IMR-90 (cell line): ENCODE measurements at regions not wholly inside any gene's neighbourhood (a gene's known extent, or its start where the extent isn't known, plus 50 kb on each side); places are given as distances from the start of the nearest gene placed in this dataset.

Experiments
- ATAC-seq: fragments of 200-7000 bp; cut with Tn5 transposase; 2 replicates; pipeline ENCODE4 v1.9.1; 2020; ENCODE audit warnings: low read depth, mild to moderate bottlenecking, moderate library complexity
- BruUV-seq: library from RNA; stranded (reverse); fragments of 400-500 nt; replicated peaks from 2 replicates; lab custom pipeline; 2021; lab: Mats Ljungman, UMichigan
- CTCF ChIA-PET: fragments of 300-600 bp; formaldehyde crosslinking; extraction: SDS; loops from one replicate; lab custom pipeline; 2021; ENCODE audit warnings: antibody characterized with exemption; lab: Yijun Ruan, JAX
- POLR2A ChIA-PET: fragments of 300-600 bp; sonication (Branson Sonifier 250); formaldehyde crosslinking; loops from one replicate; lab custom pipeline; 2022; ENCODE audit warnings: antibody characterized with exemption; ENCODE audit not compliant: unreplicated experiment; lab: Charles Lee
- DNase-seq: peaks from one replicate; pipeline ENCODE4 v3.0.0; 2013
- H2AFZ ChIP-seq: replicated peaks from 2 replicates; pipeline ENCODE3; 2013; ENCODE audit warnings: low read length, mild to moderate bottlenecking; ENCODE audit not compliant: poor library complexity
- H2AK5ac ChIP-seq: 2 replicates; pipeline ENCODE4 v1.6.1; 2013; ENCODE audit warnings: low read depth, low read length, inconsistent platforms
- H2AK9ac ChIP-seq: replicated peaks from 2 replicates; pipeline ENCODE3; 2013; ENCODE audit warnings: mild to moderate bottlenecking, low read depth, low read length, moderate library complexity; ENCODE audit not compliant: poor library complexity
- H2BK120ac ChIP-seq: 2 replicates; pipeline ENCODE4 v1.6.1; 2013; ENCODE audit warnings: low read depth, low read length, inconsistent platforms
- H2BK15ac ChIP-seq: 3 replicates; pipeline ENCODE4 v1.6.1; 2013; ENCODE audit warnings: low read depth, low read length, inconsistent platforms
- H2BK20ac ChIP-seq: 2 replicates; pipeline ENCODE4 v1.6.1; 2013; ENCODE audit warnings: low read depth, mild to moderate bottlenecking, inconsistent platforms, low read length, moderate library complexity
- H2BK5ac ChIP-seq: 2 replicates; pipeline ENCODE4 v1.6.1; 2013; ENCODE audit warnings: mild to moderate bottlenecking, low read depth, low read length, inconsistent platforms; ENCODE audit not compliant: poor library complexity, severe bottlenecking
- H3K14ac ChIP-seq: replicated peaks from 2 replicates; pipeline ENCODE4 v1.6.1; 2013; ENCODE audit warnings: low read depth, low read length, inconsistent platforms
- H3K18ac ChIP-seq: 2 replicates; pipeline ENCODE4 v1.6.1; 2013; ENCODE audit warnings: low read depth, low read length, control low read depth
- H3K23ac ChIP-seq: 2 replicates; pipeline ENCODE4 v1.6.1; 2013; ENCODE audit warnings: low read depth, low read length, inconsistent platforms
- H3K27ac ChIP-seq: 2 replicates; pipeline ENCODE4 v1.5.1; 2013; ENCODE audit warnings: mild to moderate bottlenecking, control low read depth, low read length; ENCODE audit not compliant: insufficient read depth
- H3K27me3 ChIP-seq: 2 replicates; pipeline ENCODE4 v1.6.1; 2013; ENCODE audit warnings: low read length; ENCODE audit not compliant: control insufficient read depth, insufficient read depth
- H3K36me3 ChIP-seq: 2 replicates; pipeline ENCODE4 v1.6.1; 2013; ENCODE audit warnings: low read length, mixed read lengths; ENCODE audit not compliant: control insufficient read depth, insufficient read depth
- H3K4ac ChIP-seq: 2 replicates; pipeline ENCODE4 v1.6.1; 2013; ENCODE audit warnings: low read depth, low read length, inconsistent platforms
- H3K4me1 ChIP-seq: 2 replicates; pipeline ENCODE4 v1.6.1; 2013; ENCODE audit warnings: low read length, mixed read lengths; ENCODE audit not compliant: control insufficient read depth, insufficient read depth
- H3K4me2 ChIP-seq: 2 replicates; pipeline ENCODE4 v1.6.1; 2013; ENCODE audit warnings: low read depth, mild to moderate bottlenecking, control low read depth, low read length, moderate library complexity
- H3K4me3 ChIP-seq: 2 replicates; pipeline ENCODE4 v1.5.1; 2013; ENCODE audit warnings: low read depth, mild to moderate bottlenecking, control low read depth, low read length, moderate library complexity; ENCODE audit not compliant: insufficient read depth
- H3K56ac ChIP-seq: 2 replicates; pipeline ENCODE4 v1.6.1; 2013; ENCODE audit warnings: low read length, inconsistent platforms; ENCODE audit not compliant: insufficient read depth; ENCODE audit errors: extremely low read depth
- H3K79me1 ChIP-seq, 2 experiments: 2 replicates each; pipeline ENCODE4 v1.6.1; 2013; ENCODE audit warnings: low read length in 2 of 2, inconsistent platforms in 1 of 2, low read depth in 1 of 2
- H3K9ac ChIP-seq: 2 replicates; pipeline ENCODE4 v1.6.1; 2013; ENCODE audit warnings: low read depth, low read length, control low read depth
- H3K9me1 ChIP-seq: 2 replicates; pipeline ENCODE4 v1.6.1; 2013; ENCODE audit warnings: low read length, inconsistent platforms; ENCODE audit not compliant: insufficient read depth
- H3K9me3 ChIP-seq: 2 replicates; pipeline ENCODE4 v1.6.1; 2013; ENCODE audit warnings: low read length; ENCODE audit not compliant: control insufficient read depth, insufficient read depth
- H4K20me1 ChIP-seq: 2 replicates; pipeline ENCODE4 v1.6.1; 2013; ENCODE audit warnings: low read length, inconsistent platforms; ENCODE audit not compliant: insufficient read depth
- H4K5ac ChIP-seq: 2 replicates; pipeline ENCODE4 v1.6.1; 2013; ENCODE audit warnings: mild to moderate bottlenecking, low read depth, low read length, control low read depth
- H4K8ac ChIP-seq, 2 experiments: 2 replicates each; pipeline ENCODE4 v1.6.1; 2013; ENCODE audit warnings: low read depth in 2 of 2, low read length in 2 of 2, control low read depth in 1 of 2, inconsistent platforms in 1 of 2
- H4K91ac ChIP-seq: 2 replicates; pipeline ENCODE4 v1.6.1; 2013; ENCODE audit warnings: low read depth, low read length, inconsistent platforms; ENCODE audit not compliant: insufficient read depth
- BHLHE40 ChIP-seq: fragments of 150-350 bp; IDR thresholded peaks from 2 replicates; pipeline ENCODE4 v1.6.1; 2016; ENCODE audit warnings: mild to moderate bottlenecking, low read depth, low read length
- CHD1 ChIP-seq: IDR thresholded peaks from 2 replicates; pipeline ENCODE4 v1.6.1; 2012; ENCODE audit warnings: low read depth, low read length, improper control_type of control experiment
- ELK1 ChIP-seq: fragments of 150-350 bp; IDR thresholded peaks from 2 replicates; pipeline ENCODE4 v1.6.1; 2016; ENCODE audit warnings: low read depth, mild to moderate bottlenecking, low read length, moderate library complexity, borderline replicate concordance
- FOS ChIP-seq: fragments of 150-350 bp; IDR thresholded peaks from 2 replicates; pipeline ENCODE4 v1.6.1; 2016; ENCODE audit warnings: low read depth, low read length
- MXI1 ChIP-seq: IDR thresholded peaks from 2 replicates; pipeline ENCODE4 v1.6.1; 2012; ENCODE audit warnings: low read depth, mild to moderate bottlenecking, low read length, moderate library complexity, borderline replicate concordance
- NFE2L2 ChIP-seq: fragments of 150-350 bp; IDR thresholded peaks from 2 replicates; pipeline ENCODE4 v1.6.1; 2016; ENCODE audit warnings: low read depth, mild to moderate bottlenecking, low read length
- RFX5 ChIP-seq: IDR thresholded peaks from 2 replicates; pipeline ENCODE4 v1.8.0; 2012; ENCODE audit warnings: low read depth, mild to moderate bottlenecking, low read length, moderate library complexity
- SMC3 ChIP-seq: fragments of 150-350 bp; IDR thresholded peaks from 2 replicates; pipeline ENCODE4 v1.6.1; 2016; ENCODE audit warnings: low read depth, mild to moderate bottlenecking, antibody characterized with exemption, low read length, moderate library complexity
- WGBS, 2 experiments: methylation state at CpG; one replicate each; pipeline versions ENCODE4 v1.1.5 to v1.1.7; 2013; ENCODE audit warnings: missing lambda C conversion rate in 2 of 2; ENCODE audit not compliant: insufficient read length in 1 of 2; ENCODE audit errors: extremely low coverage in 2 of 2; 5-methylcytosine and 5-hydroxymethylcytosine counted together
- dilution Hi-C: fragments of 300-500 bp; cut with HindIII; formaldehyde crosslinking; loops from one replicate; pipeline ENCODE4 v1.14.3; 2018; ENCODE audit warnings: low sequenced_read_pairs; ENCODE audit not compliant: unreplicated experiment
- in situ Hi-C: fragments of 300-500 bp; cut with MboI; formaldehyde crosslinking; loops from 3 replicates; pipeline ENCODE4 v1.14.3; 2019; ENCODE audit warnings: low sequenced_read_pairs, inconsistent platforms, mixed read lengths
- intact Hi-C: fragments of 100-400 bp; cut with micrococcal nuclease; formaldehyde crosslinking; loops from 2 replicates; pipeline ENCODE4 v1.10.0; 2022

GRCh38 chr5:34450338-34450737, 205.8 kb upstream of the RAI14 start:
- no peak overlapping the region for H3K4me3 ChIP-seq
- no peaks in the 10 kb centered on the region for H3K36me3 ChIP-seq
- no peaks in the 10 kb centered on the region for H3K4me1 ChIP-seq
- no peak overlapping the region for H4K5ac ChIP-seq
- no peak overlapping the region for H2AFZ ChIP-seq
- no peak overlapping the region for H3K4me2 ChIP-seq
- no peaks in the 10 kb centered on the region for H3K9me1 ChIP-seq
- CTCF ChIA-PET, result no interaction called here
- no peak overlapping the region for H4K91ac ChIP-seq
- no peak overlapping the region for H3K14ac ChIP-seq
- POLR2A ChIA-PET, result no interaction called here
- no peak overlapping the region for H2AK9ac ChIP-seq
- no peaks in the 10 kb centered on the region for H3K79me1 ChIP-seq
- BruUV-seq, result no TSS peak
- H4K8ac ChIP-seq, result no peak overlapping the region
- no peaks in the 10 kb centered on the region for H4K20me1 ChIP-seq
- TF ChIP-seq ELK1 (no peak), CHD1 (no peak), BHLHE40 (no peak), FOS (no peak), NFE2L2 (no peak), MXI1 (no peak), RFX5 (no peak), SMC3 (no peak)
- no peak overlapping the region for H3K18ac ChIP-seq
- no peak overlapping the region for H3K9ac ChIP-seq
- ATAC-seq (no peak), DNase-seq (no peak)
- dilution Hi-C loops (no loop called here), in situ Hi-C loops (loop anchor here (25.0 kb wide), 1 partner anchor 1013 kb away; the partner anchor contains the start of gene TARS1), intact Hi-C loops (no loop called here)
- no peak overlapping the region for H3K56ac ChIP-seq
- H2BK120ac ChIP-seq, result no peak overlapping the region
- H2BK5ac ChIP-seq, result no peak overlapping the region
- H3K27me3 ChIP-seq, result peaks cover 40% of the 10 kb centered on the region
- H3K4ac ChIP-seq, result no peak overlapping the region
- H2AK5ac ChIP-seq, result no peak overlapping the region
- H2BK15ac ChIP-seq, result no peak overlapping the region
- no peak overlapping the region for H2BK20ac ChIP-seq
- no peak overlapping the region for H3K23ac ChIP-seq
- H3K27ac ChIP-seq, result no peak overlapping the region
- no peaks in the 10 kb centered on the region for H3K9me3 ChIP-seq
- WGBS, 2 experiments, result no CpG with 5 or more reads among the region's 2 CpGs
